ENCODE measurements at regions not wholly inside any gene's neighbourhood (a gene's known extent, or its start where the extent isn't known, plus 50 kb on each side); places are given as distances from the start of the nearest gene placed in this dataset.

GRCh38 chr9:85224729-85225128, 517.0 kb downstream of the AGTPBP1 start:
- TF ChIP-seq CTCF (conservative IDR thresholded peaks at IDR 0.05) (no peak), ZFX (IDR thresholded peaks at IDR 0.05) (no peak)
